ENCODE measurements at regions not wholly inside any gene's neighbourhood (a gene's known extent, or its start where the extent isn't known, plus 50 kb on each side); places are given as distances from the start of the nearest gene placed in this dataset.

GRCh38 chrX:5051831-5052491 lies 1176.7 kb downstream of the NLGN4X start:
- TF ChIP-seq, protein P1, sequence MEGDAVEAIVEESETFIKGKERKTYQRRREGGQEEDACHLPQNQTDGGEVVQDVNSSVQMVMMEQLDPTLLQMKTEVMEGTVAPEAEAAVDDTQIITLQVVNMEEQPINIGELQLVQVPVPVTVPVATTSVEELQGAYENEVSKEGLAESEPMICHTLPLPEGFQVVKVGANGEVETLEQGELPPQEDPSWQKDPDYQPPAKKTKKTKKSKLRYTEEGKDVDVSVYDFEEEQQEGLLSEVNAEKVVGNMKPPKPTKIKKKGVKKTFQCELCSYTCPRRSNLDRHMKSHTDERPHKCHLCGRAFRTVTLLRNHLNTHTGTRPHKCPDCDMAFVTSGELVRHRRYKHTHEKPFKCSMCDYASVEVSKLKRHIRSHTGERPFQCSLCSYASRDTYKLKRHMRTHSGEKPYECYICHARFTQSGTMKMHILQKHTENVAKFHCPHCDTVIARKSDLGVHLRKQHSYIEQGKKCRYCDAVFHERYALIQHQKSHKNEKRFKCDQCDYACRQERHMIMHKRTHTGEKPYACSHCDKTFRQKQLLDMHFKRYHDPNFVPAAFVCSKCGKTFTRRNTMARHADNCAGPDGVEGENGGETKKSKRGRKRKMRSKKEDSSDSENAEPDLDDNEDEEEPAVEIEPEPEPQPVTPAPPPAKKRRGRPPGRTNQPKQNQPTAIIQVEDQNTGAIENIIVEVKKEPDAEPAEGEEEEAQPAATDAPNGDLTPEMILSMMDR (IDR thresholded peaks at IDR 0.05): no peak
- Mint-ChIP-seq H3K4me1 (ENCODE audit: unreplicated experiment) (no peaks in the 10 kb centered on the region), H3K36me3 (ENCODE audit: unreplicated experiment) (no peaks in the 10 kb centered on the region), H3K9me3 (ENCODE audit: unreplicated experiment) (peaks cover 33% of the 10 kb centered on the region), H3K27ac (ENCODE audit: unreplicated experiment) (no peak overlapping the region), H3K4me3 (ENCODE audit: unreplicated experiment) (no peak overlapping the region), H3K27me3 (ENCODE audit: unreplicated experiment) (no peaks in the 10 kb centered on the region)
- DNase-seq (ENCODE audit: extremely low spot score, unreplicated experiment): no peak

- H3K27ac Mint-ChIP-seq (ENCODE audit: unreplicated experiment): no peak overlapping the region
- no peak for DNase-seq (ENCODE audit: extremely low spot score, unreplicated experiment)
- no peaks in the 10 kb centered on the region for H3K4me1 Mint-ChIP-seq (ENCODE audit: unreplicated experiment)
- no peak overlapping the region for H3K4me3 Mint-ChIP-seq (ENCODE audit: unreplicated experiment)
- no peaks in the 10 kb centered on the region for H3K36me3 Mint-ChIP-seq (ENCODE audit: unreplicated experiment)
- H3K9me3 Mint-ChIP-seq (ENCODE audit: unreplicated experiment): peaks cover 56% of the 10 kb centered on the region
- no peaks in the 10 kb centered on the region for H3K27me3 Mint-ChIP-seq (ENCODE audit: unreplicated experiment)
- TF ChIP-seq, protein P1 (IDR thresholded peaks at IDR 0.05): no peak
Observed at GRCh38 chrX:5042563-5042962, 1186.1 kb downstream of the NLGN4X start.

DNA sequence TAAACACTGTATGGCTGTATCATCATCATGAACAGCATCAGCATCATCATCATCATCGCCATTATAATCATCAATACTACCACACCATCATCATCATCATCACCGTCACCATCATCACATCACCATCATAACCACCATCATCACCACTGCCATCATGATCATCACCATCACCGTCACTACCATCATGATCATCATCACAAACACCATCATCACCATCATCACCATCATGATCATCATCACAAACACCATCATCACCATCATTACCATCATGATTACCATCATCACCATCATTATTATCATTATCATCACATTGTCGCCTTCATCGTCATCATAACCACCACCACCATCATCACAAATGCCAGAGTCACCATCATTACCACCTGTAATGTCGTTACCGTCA lies 1196.9 kb downstream of the NLGN4X start:
- Mint-ChIP-seq H3K36me3 (ENCODE audit: unreplicated experiment) (no peaks in the 10 kb centered on the region), H3K4me1 (ENCODE audit: unreplicated experiment) (no peaks in the 10 kb centered on the region), H3K27ac (ENCODE audit: unreplicated experiment) (no peak overlapping the region), H3K9me3 (ENCODE audit: unreplicated experiment) (peaks cover 30% of the 10 kb centered on the region), H3K4me3 (ENCODE audit: unreplicated experiment) (no peak overlapping the region), H3K27me3 (ENCODE audit: unreplicated experiment) (no peaks in the 10 kb centered on the region)
- TF ChIP-seq, protein P1 (IDR thresholded peaks at IDR 0.05): no peak
- DNase-seq (ENCODE audit: extremely low spot score, unreplicated experiment): no peak

GRCh38 chrX:5015451-5015850 lies 1213.2 kb downstream of the NLGN4X start:
- Mint-ChIP-seq H3K4me1 (ENCODE audit: unreplicated experiment) (no peaks in the 10 kb centered on the region), H3K27me3 (ENCODE audit: unreplicated experiment) (no peaks in the 10 kb centered on the region), H3K27ac (ENCODE audit: unreplicated experiment) (no peak overlapping the region), H3K36me3 (ENCODE audit: unreplicated experiment) (no peaks in the 10 kb centered on the region), H3K9me3 (ENCODE audit: unreplicated experiment) (peaks cover 25% of the 10 kb centered on the region), H3K4me3 (ENCODE audit: unreplicated experiment) (no peak overlapping the region)
- TF ChIP-seq, protein P1 (IDR thresholded peaks at IDR 0.05): no peak
- no peak for DNase-seq (ENCODE audit: extremely low spot score, unreplicated experiment)

DNA sequence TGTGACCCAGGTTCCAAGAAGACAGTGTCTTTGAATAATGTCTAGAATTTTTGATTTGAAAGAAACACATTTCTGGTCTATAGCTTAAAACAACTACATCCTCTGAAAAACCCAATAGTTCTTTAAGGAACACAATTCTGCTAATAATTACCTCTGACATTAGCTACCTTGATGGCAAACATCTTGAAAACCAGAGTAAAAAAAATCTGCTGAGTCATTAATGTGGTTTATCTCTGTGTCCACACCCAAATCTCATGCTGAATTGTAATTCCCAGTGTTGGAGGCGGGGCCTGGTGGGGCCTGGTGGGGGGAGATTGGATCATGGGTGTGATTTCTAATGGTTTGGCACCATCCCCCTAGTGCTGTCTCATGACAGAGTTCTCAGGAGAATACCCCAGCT lies 1233.8 kb downstream of the NLGN4X start:
- H3K36me3 Mint-ChIP-seq (ENCODE audit: unreplicated experiment): no peaks in the 10 kb centered on the region
- TF ChIP-seq, protein P1 (IDR thresholded peaks at IDR 0.05): no peak
- no peak overlapping the region for H3K27ac Mint-ChIP-seq (ENCODE audit: unreplicated experiment)
- H3K4me3 Mint-ChIP-seq (ENCODE audit: unreplicated experiment): no peak overlapping the region
- no peaks in the 10 kb centered on the region for H3K27me3 Mint-ChIP-seq (ENCODE audit: unreplicated experiment)
- H3K4me1 Mint-ChIP-seq (ENCODE audit: unreplicated experiment): no peaks in the 10 kb centered on the region
- peaks cover 39% of the 10 kb centered on the region for H3K9me3 Mint-ChIP-seq (ENCODE audit: unreplicated experiment)
- no peak for DNase-seq (ENCODE audit: extremely low spot score, unreplicated experiment)
